BJ (cell line): ENCODE measurements at regions not wholly inside any gene's neighbourhood (a gene's known extent, or its start where the extent isn't known, plus 50 kb on each side); places are given as distances from the start of the nearest gene placed in this dataset.
A peak's percentile ranks its signal among the peaks of the same experiment; 100 is the strongest.

Source experiments
- CTCF ChIA-PET: fragments of 350-600 bp; formaldehyde crosslinking; extraction: SDS; loops from one replicate; lab custom pipeline; 2021; ENCODE audit warnings: antibody characterized with exemption, inconsistent platforms; lab: Yijun Ruan, JAX
- POLR2A ChIA-PET: fragments of 300-600 bp; sonication (Branson Sonifier 250); formaldehyde crosslinking; extraction: SDS; loops from one replicate; lab custom pipeline; 2021; ENCODE audit warnings: antibody characterized with exemption; lab: Charles Lee
- DNase-seq: peaks from one replicate; pipeline ENCODE4 v3.0.0-alpha.2; 2011; ENCODE audit warnings: low read depth
- H3K27me3 ChIP-seq: 2 replicates; pipeline ENCODE4 v1.6.0; 2011; ENCODE audit warnings: low read length; ENCODE audit not compliant: control insufficient read depth, insufficient read depth
- H3K36me3 ChIP-seq: 2 replicates; pipeline ENCODE4 v1.5.1; 2011; ENCODE audit warnings: low read length; ENCODE audit not compliant: control insufficient read depth, insufficient read depth
- H3K4me3 ChIP-seq: 2 replicates; pipeline ENCODE4 v1.5.1; 2011; ENCODE audit warnings: low read depth, mild to moderate bottlenecking, control low read depth, low read length
- CTCF ChIP-seq: IDR thresholded peaks from 2 replicates; pipeline ENCODE4 v1.5.1; 2011; ENCODE audit warnings: low read depth, mild to moderate bottlenecking, control low read depth, inconsistent platforms, low read length, moderate library complexity; ENCODE audit not compliant: insufficient read depth

- no peak for DNase-seq
- ChIA-PET POLR2A (no interaction called here), CTCF (interaction anchor here (0.6 kb wide), 1 partner anchor 12 kb away, joined by 3 read pairs; no protein-coding TSS in a partner anchor)
- no peak overlapping the region for H3K4me3 ChIP-seq
- H3K27me3 ChIP-seq = no peaks in the 10 kb centered on the region
- no peak for TF ChIP-seq CTCF
- H3K36me3 ChIP-seq = no peaks in the 10 kb centered on the region
Measured at GRCh38 chr12:98371419-98371818, 144.0 kb upstream of the TMPO start.

GRCh38 chr12:98372340-98373024 is 142.9 kb upstream of the TMPO start:
- no peak for DNase-seq
- H3K27me3 ChIP-seq = no peaks in the 10 kb centered on the region
- CTCF ChIA-PET = no interaction called here
- no peak overlapping the region for H3K4me3 ChIP-seq
- H3K36me3 ChIP-seq = no peaks in the 10 kb centered on the region
- POLR2A ChIA-PET = no interaction called here
- no peak for TF ChIP-seq CTCF

GRCh38 chr12:98373025-98373554 is 142.3 kb upstream of the TMPO start:
- ChIA-PET POLR2A (no interaction called here), CTCF (no interaction called here)
- H3K36me3 ChIP-seq = no peaks in the 10 kb centered on the region
- no peak for DNase-seq
- no peak overlapping the region for H3K4me3 ChIP-seq
- H3K27me3 ChIP-seq = no peaks in the 10 kb centered on the region
- TF ChIP-seq CTCF = peak; percentile 63

- no peak for TF ChIP-seq CTCF
- Histone ChIP-seq H3K27me3 (no peaks in the 10 kb centered on the region), H3K4me3 (no peak overlapping the region), H3K36me3 (no peaks in the 10 kb centered on the region)
- POLR2A ChIA-PET = no interaction called here
- no peak for DNase-seq
- CTCF ChIA-PET = interaction anchor here (0.6 to 1.9 kb wide), 4 partner anchors 25 to 1776 kb away, joined by 3 to 5 read pairs (median 3); no protein-coding TSS in a partner anchor
Measured at GRCh38 chr12:98374007-98374406, 141.4 kb upstream of the TMPO start.

GRCh38 chr12:98379106-98379505 is 136.3 kb upstream of the TMPO start:
- ChIA-PET POLR2A (no interaction called here), CTCF (no interaction called here)
- TF ChIP-seq CTCF = no peak

More at GRCh38 chr12:98379106-98379505, 136.3 kb upstream of the TMPO start:
- Histone ChIP-seq H3K36me3 (no peaks in the 10 kb centered on the region), H3K4me3 (no peak overlapping the region), H3K27me3 (no peaks in the 10 kb centered on the region)
- no peak for DNase-seq
